ENCODE measurements at regions not wholly inside any gene's neighbourhood (a gene's known extent, or its start where the extent isn't known, plus 50 kb on each side); places are given as distances from the start of the nearest gene placed in this dataset.
A peak's percentile ranks its signal among the peaks of the same experiment; 100 is the strongest.

DNA sequence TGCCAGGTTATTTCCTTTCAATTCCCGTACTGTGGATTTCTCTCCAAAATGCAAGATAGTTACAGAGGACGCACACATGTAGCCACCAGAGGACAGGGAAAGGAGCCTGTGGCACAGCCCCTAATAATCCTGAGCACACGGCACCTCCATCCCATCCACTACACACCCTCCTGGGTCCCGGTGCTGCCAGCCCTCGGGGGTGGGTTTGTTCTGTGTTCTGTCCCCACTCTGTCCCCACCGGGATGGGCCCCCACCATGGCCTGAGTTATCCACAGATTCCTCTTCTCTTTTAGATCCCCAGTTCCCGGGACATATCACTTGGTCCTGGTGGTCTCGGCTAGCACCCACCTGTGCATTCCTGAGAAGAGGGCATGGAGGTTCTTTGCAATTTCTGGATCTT, 196.9 kb upstream of the PPP2R2D start:
- DNase-seq (ENCODE audit: low read depth, low spot score) = no peak

- DNase-seq (ENCODE audit: low read depth, low spot score) = no peak
These were observed 194.3 kb upstream of the PPP2R2D start for GRCh38 chr10:131706476-131706875.

GRCh38 chr10:131706952-131707351, 193.9 kb upstream of the PPP2R2D start:
- DNase-seq (ENCODE audit: low read depth, low spot score) = no peak

- DNase-seq (ENCODE audit: low read depth, low spot score) = no peak
These were observed 192.5 kb upstream of the PPP2R2D start for GRCh38 chr10:131708225-131708880.

GRCh38 chr10:131710142-131710861, 190.5 kb upstream of the PPP2R2D start:
- DNase-seq (ENCODE audit: low read depth, low spot score) = no peak

DNA sequence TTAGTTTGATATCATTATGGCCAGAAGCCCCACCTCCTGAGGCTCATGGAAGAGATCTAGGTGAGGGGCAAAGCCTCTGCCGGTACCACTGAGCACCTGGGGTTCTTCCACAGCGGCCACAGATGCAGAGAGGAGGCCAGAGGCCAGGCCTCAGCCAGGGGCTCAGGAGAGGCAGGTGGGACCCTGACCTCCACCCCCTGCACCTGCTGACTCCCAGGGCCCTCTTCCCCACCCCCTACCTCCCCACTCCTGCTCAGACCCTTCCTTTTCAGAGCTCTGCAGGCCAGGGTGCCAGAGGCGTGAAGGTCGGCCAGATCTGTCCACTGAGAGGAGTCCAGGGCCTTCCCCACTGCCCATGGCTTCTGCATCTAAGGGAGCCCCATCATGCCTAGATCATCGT, 178.7 kb upstream of the PPP2R2D start:
- DNase-seq (ENCODE audit: low read depth, low spot score) = no peak

- no peak for DNase-seq (ENCODE audit: low read depth, low spot score)
These were observed 178.1 kb upstream of the PPP2R2D start for GRCh38 chr10:131722525-131723264.

GRCh38 chr10:131723297-131724168, 177.3 kb upstream of the PPP2R2D start:
- DNase-seq (ENCODE audit: low read depth, low spot score) = no peak

DNA sequence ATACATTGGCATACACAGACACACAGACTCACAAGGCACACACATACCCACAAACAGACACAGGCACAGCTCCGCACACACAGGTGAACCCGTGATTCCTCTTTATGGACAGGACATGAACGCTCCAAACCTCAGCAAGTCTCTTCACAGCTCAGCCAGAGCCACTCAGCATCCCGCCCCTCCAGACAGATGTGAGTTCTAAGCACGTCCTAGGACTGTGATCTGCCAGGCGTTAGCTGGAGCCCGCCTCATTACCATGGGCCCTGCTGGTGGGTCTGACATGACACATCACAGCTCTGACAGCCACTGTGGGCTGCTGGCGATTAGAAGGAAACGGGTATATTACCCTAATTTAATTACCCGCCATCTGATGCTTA, 176.7 kb upstream of the PPP2R2D start:
- no peak for DNase-seq (ENCODE audit: low read depth, low spot score)

DNA sequence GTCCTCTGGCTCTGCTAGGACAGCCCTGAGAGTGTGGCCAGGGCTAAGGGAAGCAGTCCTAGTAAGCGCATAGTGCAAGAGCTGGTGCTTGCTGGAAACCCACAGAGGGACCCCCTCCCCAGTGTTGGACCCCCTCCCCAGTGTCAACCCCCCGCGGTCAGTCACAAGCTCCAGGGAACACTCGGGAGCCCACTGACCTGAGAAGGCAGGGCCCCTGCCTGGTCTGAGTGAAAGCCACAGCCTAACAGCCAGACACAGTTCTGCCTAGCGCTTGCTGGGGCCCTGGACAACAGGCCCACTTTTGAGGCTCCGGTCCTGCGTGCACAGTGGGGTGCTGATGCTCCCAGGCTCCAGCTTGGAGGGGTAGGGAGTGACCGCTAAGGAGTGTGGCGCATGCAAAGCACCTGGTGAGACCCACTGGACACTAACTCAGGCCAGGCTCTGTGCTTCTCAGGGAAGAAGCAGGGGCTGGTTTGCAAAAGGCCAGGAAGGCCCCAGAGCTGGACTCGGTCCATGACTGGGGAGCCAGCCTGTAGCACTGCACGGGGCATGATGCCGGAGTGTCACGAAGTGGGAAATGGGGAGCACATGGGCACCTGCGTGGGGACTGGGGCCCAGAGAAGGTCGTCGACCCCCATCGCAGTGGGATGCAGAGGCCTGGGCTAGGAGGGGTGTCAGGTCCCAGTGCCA, 175.8 kb upstream of the PPP2R2D start:
- DNase-seq (ENCODE audit: low read depth, low spot score) = no peak

DNA sequence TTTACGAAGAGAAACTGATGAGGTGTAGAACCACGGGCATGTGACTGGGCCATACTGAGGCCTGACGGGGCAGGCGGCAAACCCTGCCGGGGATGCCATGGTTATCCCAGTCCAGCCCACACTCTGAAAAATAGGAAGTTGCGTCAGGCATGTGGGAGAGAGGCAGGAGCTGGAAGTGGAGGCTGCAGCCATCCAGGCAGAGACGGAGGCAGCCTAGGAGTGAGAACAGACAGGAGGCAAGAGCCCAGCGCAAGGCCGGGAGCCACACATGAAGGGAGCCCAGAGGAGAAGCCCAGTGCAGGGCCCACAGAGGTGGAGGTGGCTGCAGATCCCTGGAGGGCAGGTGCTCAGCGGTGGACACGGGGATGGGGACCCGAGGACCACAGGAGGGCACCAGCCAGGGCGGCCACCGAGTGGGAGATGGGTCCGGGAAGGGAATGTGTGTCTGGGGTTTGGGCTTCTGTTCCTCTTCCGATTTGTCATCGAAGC, 175.2 kb upstream of the PPP2R2D start:
- no peak for DNase-seq (ENCODE audit: low read depth, low spot score)

- DNase-seq (ENCODE audit: low read depth, low spot score) = peak; percentile 49
These were observed 174.5 kb upstream of the PPP2R2D start for GRCh38 chr10:131726076-131726880.

GRCh38 chr10:131726967-131727366, 173.8 kb upstream of the PPP2R2D start:
- no peak for DNase-seq (ENCODE audit: low read depth, low spot score)

- no peak for DNase-seq (ENCODE audit: low read depth, low spot score)
These were observed 173.2 kb upstream of the PPP2R2D start for GRCh38 chr10:131727560-131727959.

GRCh38 chr10:131728286-131729228, 172.3 kb upstream of the PPP2R2D start:
- no peak for DNase-seq (ENCODE audit: low read depth, low spot score)

GRCh38 chr10:131729361-131729760, 171.4 kb upstream of the PPP2R2D start:
- no peak for DNase-seq (ENCODE audit: low read depth, low spot score)

GRCh38 chr10:131729938-131730660, 170.7 kb upstream of the PPP2R2D start:
- DNase-seq (ENCODE audit: low read depth, low spot score) = no peak

DNA sequence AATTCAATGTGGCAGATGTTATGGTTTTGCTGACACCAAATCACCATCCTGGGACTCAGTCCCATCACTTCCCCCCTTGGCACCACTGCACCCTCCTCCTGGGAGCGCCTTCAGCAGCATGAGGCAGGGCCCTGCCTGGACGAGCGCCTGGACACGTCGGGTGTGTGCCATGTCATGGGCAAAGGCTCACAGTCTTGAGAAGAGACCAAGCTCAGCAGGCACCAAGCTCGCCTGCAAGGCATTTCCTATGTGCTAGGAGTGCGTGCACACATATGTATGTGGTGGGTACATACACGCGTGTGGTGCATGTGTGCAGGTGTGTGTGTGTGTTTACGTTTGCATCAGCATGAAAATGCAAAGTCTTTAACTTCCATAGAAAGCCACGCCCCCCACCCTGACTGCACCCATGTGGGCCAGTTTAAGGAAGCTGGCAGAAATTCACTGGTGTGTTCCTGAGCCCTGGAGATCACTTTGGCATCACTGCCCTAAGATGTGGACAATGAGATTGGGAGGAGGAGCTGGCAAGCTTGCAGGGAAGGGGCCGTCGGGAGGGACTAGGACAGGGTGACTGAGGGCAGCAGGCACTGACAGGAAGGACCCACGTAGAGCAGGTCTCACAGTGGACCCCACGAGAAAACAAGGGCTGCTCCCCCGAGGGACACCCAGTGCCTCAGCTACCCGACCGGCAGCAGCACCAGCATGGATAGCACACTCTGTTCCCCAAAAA, 169.9 kb upstream of the PPP2R2D start:
- no peak for DNase-seq (ENCODE audit: low read depth, low spot score)

Data from astrocyte of the hippocampus (primary cell).